ENCODE measurements at regions not wholly inside any gene's neighbourhood (a gene's known extent, or its start where the extent isn't known, plus 50 kb on each side); places are given as distances from the start of the nearest gene placed in this dataset.

GRCh38 chr13:105871326-105871725 lies 664.1 kb downstream of the EFNB2 start:
- DNase-seq (no peak), ATAC-seq (no peak)
- no peak overlapping the region for H3K9ac ChIP-seq (ENCODE audit: low read length)
- H3K4me2 ChIP-seq (ENCODE audit: low read length), result no peak overlapping the region
- no peak overlapping the region for H2AFZ ChIP-seq (ENCODE audit: low read length)
- BruUV-seq (replicated peaks), result no TSS peak
- H3K9me3 ChIP-seq (ENCODE audit: low read length), result no peaks in the 10 kb centered on the region
- ChIA-PET POLR2A (ENCODE audit: unreplicated experiment) (no interaction called here), CTCF (no interaction called here)
- no peaks in the 10 kb centered on the region for H3K27me3 ChIP-seq (ENCODE audit: low read length)
- no peaks in the 10 kb centered on the region for H3K79me2 ChIP-seq (ENCODE audit: low read length)
- H3K4me1 ChIP-seq (ENCODE audit: insufficient read depth, low read length), result no peaks in the 10 kb centered on the region
- H3K27ac ChIP-seq (ENCODE audit: low read length), result no peak overlapping the region
- no peaks in the 10 kb centered on the region for H4K20me1 ChIP-seq (ENCODE audit: low read length)
- H3K9me2 ChIP-seq (replicated peaks; ENCODE audit: low read length), result no peaks in the 10 kb centered on the region
- intact Hi-C loops (cut with micrococcal nuclease), result no loop called here
- no peaks in the 10 kb centered on the region for H3K36me3 ChIP-seq (ENCODE audit: low read depth, low read length)
- no peaks in the 10 kb centered on the region for H3F3A ChIP-seq (ENCODE audit: low read length, unreplicated experiment)
- H3K4me3 ChIP-seq (ENCODE audit: low read length), result no peak overlapping the region
- TF ChIP-seq EZH2phosphoT487 (IDR thresholded peaks at IDR 0.05; ENCODE audit: borderline replicate concordance, low read length) (no peak), EZH2 (IDR thresholded peaks at IDR 0.05; ENCODE audit: low read length, unreplicated experiment) (no peak), CTCF (conservative IDR thresholded peaks at IDR 0.05; ENCODE audit: low read depth, low read length) (no peak)

- Histone ChIP-seq H3K27me3 (ENCODE audit: low read length) (no peaks in the 10 kb centered on the region), H3K4me1 (ENCODE audit: insufficient read depth, low read length) (no peaks in the 10 kb centered on the region), H4K20me1 (ENCODE audit: low read length) (no peaks in the 10 kb centered on the region), H3K4me2 (ENCODE audit: low read length) (no peak overlapping the region), H3K4me3 (ENCODE audit: low read length) (no peak overlapping the region), H3F3A (ENCODE audit: low read length, unreplicated experiment) (no peaks in the 10 kb centered on the region), H3K9me2 (replicated peaks; ENCODE audit: low read length) (no peaks in the 10 kb centered on the region), H3K27ac (ENCODE audit: low read length) (no peak overlapping the region), H3K36me3 (ENCODE audit: low read depth, low read length) (no peaks in the 10 kb centered on the region), H2AFZ (ENCODE audit: low read length) (no peak overlapping the region), H3K79me2 (ENCODE audit: low read length) (no peaks in the 10 kb centered on the region), H3K9ac (ENCODE audit: low read length) (no peak overlapping the region), H3K9me3 (ENCODE audit: low read length) (no peaks in the 10 kb centered on the region)
- intact Hi-C loops (cut with micrococcal nuclease), result no loop called here
- no TSS peak for BruUV-seq (replicated peaks)
- ATAC-seq (no peak), DNase-seq (no peak)
- TF ChIP-seq EZH2 (IDR thresholded peaks at IDR 0.05; ENCODE audit: low read length, unreplicated experiment) (no peak), CTCF (conservative IDR thresholded peaks at IDR 0.05; ENCODE audit: low read depth, low read length) (no peak), EZH2phosphoT487 (IDR thresholded peaks at IDR 0.05; ENCODE audit: borderline replicate concordance, low read length) (no peak)
- ChIA-PET CTCF (no interaction called here), POLR2A (ENCODE audit: unreplicated experiment) (no interaction called here)
Measured at GRCh38 chr13:105863300-105863920, 672.1 kb downstream of the EFNB2 start.

GRCh38 chr13:105848494-105848893 lies 687.0 kb downstream of the EFNB2 start:
- Histone ChIP-seq H3K27ac (ENCODE audit: low read length) (no peak overlapping the region), H3K4me3 (ENCODE audit: low read length) (no peak overlapping the region), H3K9me2 (replicated peaks; ENCODE audit: low read length) (no peaks in the 10 kb centered on the region), H3K79me2 (ENCODE audit: low read length) (no peaks in the 10 kb centered on the region), H3K27me3 (ENCODE audit: low read length) (no peaks in the 10 kb centered on the region), H4K20me1 (ENCODE audit: low read length) (no peaks in the 10 kb centered on the region), H3K9me3 (ENCODE audit: low read length) (no peaks in the 10 kb centered on the region), H3K4me2 (ENCODE audit: low read length) (no peak overlapping the region), H3K4me1 (ENCODE audit: insufficient read depth, low read length) (peaks cover 8% of the 10 kb centered on the region; the same call in 1 of the 2 replicates), H2AFZ (ENCODE audit: low read length) (no peak overlapping the region), H3K9ac (ENCODE audit: low read length) (no peak overlapping the region), H3K36me3 (ENCODE audit: low read depth, low read length) (no peaks in the 10 kb centered on the region), H3F3A (ENCODE audit: low read length, unreplicated experiment) (no peaks in the 10 kb centered on the region)
- no peak for ATAC-seq
- POLR2A ChIA-PET (ENCODE audit: unreplicated experiment), result no interaction called here
- no peak for TF ChIP-seq CTCF (conservative IDR thresholded peaks at IDR 0.05; ENCODE audit: low read depth, low read length)
- TF ChIP-seq EZH2phosphoT487 (IDR thresholded peaks at IDR 0.05; ENCODE audit: borderline replicate concordance, low read length), result no peak
- no peak for TF ChIP-seq EZH2 (IDR thresholded peaks at IDR 0.05; ENCODE audit: low read length, unreplicated experiment)
- CTCF ChIA-PET, result no interaction called here
- no TSS peak for BruUV-seq (replicated peaks)
- no peak for DNase-seq
- intact Hi-C loops (cut with micrococcal nuclease), result no loop called here
